Inferior parietal cortex (tissue), 1 donor: ENCODE measurements at regions not wholly inside any gene's neighbourhood (a gene's known extent, or its start where the extent isn't known, plus 50 kb on each side); places are given as distances from the start of the nearest gene placed in this dataset.

Experiments used
- DNase-seq: peaks from one replicate; pipeline ENCODE4 v3.0.0-alpha.2; 2016; ENCODE audit errors: extremely low spot score

GRCh38 chr11:134647066-134647743 is 235.2 kb upstream of the B3GAT1 start:
- no peak for DNase-seq

GRCh38 chr11:134646561-134646960 is 234.5 kb upstream of the B3GAT1 start:
- no peak for DNase-seq

GRCh38 chr11:134645576-134645975 is 233.5 kb upstream of the B3GAT1 start:
- no peak for DNase-seq

- DNase-seq: no peak
These were observed 232.7 kb upstream of the B3GAT1 start for GRCh38 chr11:134644476-134645456.

GRCh38 chr11:134643115-134644012 is 231.3 kb upstream of the B3GAT1 start:
- no peak for DNase-seq

GRCh38 chr11:134642206-134642605 is 230.2 kb upstream of the B3GAT1 start:
- no peak for DNase-seq

- no peak for DNase-seq
These were observed 229.2 kb upstream of the B3GAT1 start for GRCh38 chr11:134640971-134641968.

- DNase-seq: no peak
These were observed 228.5 kb upstream of the B3GAT1 start for GRCh38 chr11:134640536-134640935.

- no peak for DNase-seq
These were observed 227.7 kb upstream of the B3GAT1 start for GRCh38 chr11:134639586-134640330.

GRCh38 chr11:134638796-134639430 is 226.9 kb upstream of the B3GAT1 start:
- no peak for DNase-seq

- DNase-seq: no peak
These were observed 225.3 kb upstream of the B3GAT1 start for GRCh38 chr11:134637091-134638015.

- DNase-seq: no peak
These were observed 224.0 kb upstream of the B3GAT1 start for GRCh38 chr11:134636071-134636470.

- peak; percentile 43 for DNase-seq
These were observed 223.1 kb upstream of the B3GAT1 start for GRCh38 chr11:134634897-134635831.

- no peak for DNase-seq
These were observed 221.2 kb upstream of the B3GAT1 start for GRCh38 chr11:134633276-134633675.

GRCh38 chr11:134632347-134633119 is 220.5 kb upstream of the B3GAT1 start:
- DNase-seq: no peak

GRCh38 chr11:134630861-134631260 is 218.8 kb upstream of the B3GAT1 start:
- DNase-seq: no peak
